OCI-LY1 (cell line): ENCODE measurements at regions not wholly inside any gene's neighbourhood (a gene's known extent, or its start where the extent isn't known, plus 50 kb on each side); places are given as distances from the start of the nearest gene placed in this dataset.

Experiments
- H2AFZ ChIP-seq: fragments of 200-600 bp; sonication (generic), shearing (Covaris generic); 2 replicates; pipeline ENCODE4 v1.6.0; 2014; ENCODE audit warnings: antibody characterized with exemption, mild to moderate bottlenecking, low read length
- H3F3A ChIP-seq: fragments of 200-600 bp; sonication (generic), shearing (Covaris generic); 2 replicates; pipeline ENCODE4 v1.6.0; 2014; ENCODE audit warnings: mild to moderate bottlenecking, antibody characterized with exemption, low read length, moderate library complexity; ENCODE audit not compliant: insufficient read depth
- H3K27ac ChIP-seq: fragments of 200-600 bp; sonication (generic); 2 replicates; pipeline ENCODE4 v1.5.1; 2014; ENCODE audit warnings: low read length, mixed run types, mild to moderate bottlenecking, low read depth; ENCODE audit not compliant: poor library complexity, severe bottlenecking
- H3K27me3 ChIP-seq: fragments of 200-600 bp; sonication (generic); 2 replicates; pipeline ENCODE4 v1.6.0; 2014; ENCODE audit warnings: antibody characterized with exemption, mild to moderate bottlenecking, low read length, moderate library complexity; ENCODE audit not compliant: insufficient read depth
- H3K36me3 ChIP-seq: fragments of 200-600 bp; sonication (generic); 2 replicates; pipeline ENCODE4 v1.6.1; 2014; ENCODE audit warnings: mild to moderate bottlenecking, antibody characterized with exemption, low read length, moderate library complexity, mixed read lengths; ENCODE audit not compliant: insufficient read depth
- H3K4me1 ChIP-seq: fragments of 200-600 bp; sonication (generic); 2 replicates; pipeline ENCODE4 v1.5.1; 2014; ENCODE audit warnings: mild to moderate bottlenecking, low read length, moderate library complexity; ENCODE audit not compliant: insufficient read depth, severe bottlenecking
- H3K4me2 ChIP-seq: fragments of 200-600 bp; sonication (generic), shearing (Covaris generic); 2 replicates; pipeline ENCODE4 v1.6.1; 2014; ENCODE audit warnings: low read length
- H3K4me3 ChIP-seq: fragments of 200-600 bp; sonication (generic); 2 replicates; pipeline ENCODE4 v1.5.1; 2014; ENCODE audit warnings: low read length, low read depth, mild to moderate bottlenecking, mixed read lengths; ENCODE audit not compliant: poor library complexity, severe bottlenecking
- H3K79me2 ChIP-seq: fragments of 200-600 bp; shearing (Covaris generic); 2 replicates; pipeline ENCODE4 v1.6.1; 2016; ENCODE audit warnings: mixed run types, low read length, mixed read lengths; ENCODE audit not compliant: insufficient read depth
- H3K9ac ChIP-seq: fragments of 200-600 bp; sonication (generic), shearing (Covaris generic); 2 replicates; pipeline ENCODE4 v1.6.1; 2014; ENCODE audit warnings: mild to moderate bottlenecking, low read length, mixed read lengths
- H3K9me2 ChIP-seq: fragments of 200-600 bp; sonication (generic), shearing (Covaris generic); 2 replicates; pipeline ENCODE4 v1.6.1; 2014; ENCODE audit warnings: low read depth, mild to moderate bottlenecking, low read length, mixed read lengths
- H3K9me3 ChIP-seq: fragments of 200-600 bp; shearing (Covaris generic); 2 replicates; pipeline ENCODE4 v1.6.1; 2014; ENCODE audit warnings: low read length, mixed read lengths
- H4K20me1 ChIP-seq: fragments of 200-600 bp; sonication (generic), shearing (Covaris generic); 2 replicates; pipeline ENCODE4 v1.6.0; 2016; ENCODE audit warnings: mild to moderate bottlenecking, low read length; ENCODE audit not compliant: insufficient read depth
- CTCF ChIP-seq: fragments of 200-600 bp; sonication (generic), shearing (Covaris generic); IDR thresholded peaks from 2 replicates; pipeline ENCODE4 v1.5.1; 2017; ENCODE audit warnings: mild to moderate bottlenecking, antibody characterized with exemption, low read length, moderate library complexity, mixed read lengths
- EZH2 ChIP-seq: fragments of 200-600 bp; sonication (generic), shearing (Covaris generic); IDR thresholded peaks from 2 replicates; pipeline ENCODE4 v1.8.0; 2017; ENCODE audit warnings: borderline replicate concordance, mixed run types, mild to moderate bottlenecking, antibody characterized with exemption, low read length, moderate library complexity, mixed read lengths

DNA sequence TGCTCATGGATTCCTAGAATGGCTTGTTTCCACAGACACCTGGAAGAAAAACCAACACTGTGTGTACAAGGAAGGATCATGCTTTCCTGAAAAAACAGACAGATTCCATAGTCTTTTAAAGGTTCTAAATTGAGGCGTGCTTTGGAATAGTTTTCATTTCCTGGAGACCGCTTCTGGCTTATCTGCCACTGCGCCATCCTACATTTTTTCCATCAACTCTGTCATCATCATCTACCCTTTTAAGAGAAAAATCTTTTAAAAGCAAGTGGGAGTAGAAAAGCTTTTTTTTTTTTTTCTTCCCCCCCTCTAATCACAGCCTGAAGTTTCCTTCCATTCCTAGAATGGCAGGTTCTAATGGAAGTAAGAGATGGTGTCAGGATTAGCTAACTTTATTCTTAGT is 379.4 kb upstream of the C2CD4B start:
- H3K27ac ChIP-seq = no peak overlapping the region
- H3K27me3 ChIP-seq = no peaks in the 10 kb centered on the region
- TF ChIP-seq EZH2 = no peak
- TF ChIP-seq CTCF = no peak
- no peaks in the 10 kb centered on the region for H3F3A ChIP-seq
- no peak overlapping the region for H3K4me3 ChIP-seq
- no peak overlapping the region for H3K9ac ChIP-seq
- no peak overlapping the region for H2AFZ ChIP-seq
- no peaks in the 10 kb centered on the region for H3K9me2 ChIP-seq
- no peaks in the 10 kb centered on the region for H3K9me3 ChIP-seq
- H3K4me2 ChIP-seq = no peak overlapping the region
- no peaks in the 10 kb centered on the region for H3K36me3 ChIP-seq
- no peaks in the 10 kb centered on the region for H4K20me1 ChIP-seq
- no peaks in the 10 kb centered on the region for H3K79me2 ChIP-seq
- no peaks in the 10 kb centered on the region for H3K4me1 ChIP-seq

- no peaks in the 10 kb centered on the region for H3F3A ChIP-seq
- no peaks in the 10 kb centered on the region for H3K4me1 ChIP-seq
- no peaks in the 10 kb centered on the region for H3K27me3 ChIP-seq
- H2AFZ ChIP-seq = no peak overlapping the region
- H3K9me2 ChIP-seq = no peaks in the 10 kb centered on the region
- H4K20me1 ChIP-seq = no peaks in the 10 kb centered on the region
- no peaks in the 10 kb centered on the region for H3K79me2 ChIP-seq
- no peak overlapping the region for H3K9ac ChIP-seq
- TF ChIP-seq CTCF (no peak), EZH2 (no peak)
- no peaks in the 10 kb centered on the region for H3K9me3 ChIP-seq
- H3K27ac ChIP-seq = no peak overlapping the region
- H3K4me3 ChIP-seq = no peak overlapping the region
- no peak overlapping the region for H3K4me2 ChIP-seq
- H3K36me3 ChIP-seq = no peaks in the 10 kb centered on the region
These were observed 380.6 kb upstream of the C2CD4B start for GRCh38 chr15:62545467-62546227.

DNA sequence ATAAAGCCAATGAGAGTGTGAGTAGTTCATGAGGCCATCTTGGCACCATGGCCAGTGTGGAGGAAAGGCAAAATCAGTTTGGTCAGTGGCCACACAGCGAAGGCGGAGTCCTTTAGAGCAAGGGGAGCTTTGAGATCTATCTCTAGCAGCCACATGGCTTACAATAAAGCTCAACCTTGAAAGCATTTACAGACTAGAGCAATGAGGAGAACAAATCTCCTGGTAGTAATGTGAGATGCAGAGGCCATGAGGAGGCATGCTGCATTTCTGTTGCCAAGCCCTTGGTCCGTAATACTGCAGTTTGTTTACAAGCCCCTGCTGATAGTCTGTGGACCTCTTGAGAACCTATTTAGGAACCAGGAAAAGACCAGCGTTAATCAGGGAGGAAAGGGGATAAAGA is 381.5 kb upstream of the C2CD4B start:
- H3K79me2 ChIP-seq = no peaks in the 10 kb centered on the region
- H3K4me3 ChIP-seq = no peak overlapping the region
- H3K4me2 ChIP-seq = no peak overlapping the region
- no peaks in the 10 kb centered on the region for H3F3A ChIP-seq
- H3K4me1 ChIP-seq = no peaks in the 10 kb centered on the region
- no peak overlapping the region for H3K9ac ChIP-seq
- H3K36me3 ChIP-seq = no peaks in the 10 kb centered on the region
- H3K27ac ChIP-seq = no peak overlapping the region
- no peak overlapping the region for H2AFZ ChIP-seq
- H3K9me3 ChIP-seq = no peaks in the 10 kb centered on the region
- no peaks in the 10 kb centered on the region for H4K20me1 ChIP-seq
- H3K9me2 ChIP-seq = no peaks in the 10 kb centered on the region
- H3K27me3 ChIP-seq = no peaks in the 10 kb centered on the region
- TF ChIP-seq EZH2 (no peak), CTCF (no peak)
